ENCODE measurements at regions not wholly inside any gene's neighbourhood (a gene's known extent, or its start where the extent isn't known, plus 50 kb on each side); places are given as distances from the start of the nearest gene placed in this dataset.

DNA sequence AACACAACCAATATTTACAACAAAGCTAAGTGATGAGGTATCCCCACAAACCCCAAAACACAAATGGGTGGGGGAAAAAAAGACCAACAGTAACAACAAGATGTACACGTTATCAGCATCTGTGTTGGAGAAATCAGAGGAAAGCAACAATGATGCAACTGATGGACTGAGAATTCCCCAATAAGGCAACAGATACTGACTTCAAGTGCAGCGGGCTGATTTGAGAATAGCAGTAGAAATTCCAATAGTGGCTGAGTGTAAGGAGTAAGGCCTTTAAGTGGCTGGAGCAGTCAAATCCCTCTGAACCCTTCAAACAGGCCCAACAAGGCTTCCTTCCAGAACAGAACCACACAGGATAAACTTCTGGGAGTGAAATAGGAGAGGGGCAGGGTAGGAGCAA, 97.6 kb downstream of the TM2D1 start:
- no peaks in the 10 kb centered on the region for H3K9me3 ChIP-seq (ENCODE audit: severe bottlenecking)
- no peak overlapping the region for H3K4me3 ChIP-seq (ENCODE audit: low read depth, low read length)
- no peak for DNase-seq
- no peaks in the 10 kb centered on the region for H3K27me3 ChIP-seq (ENCODE audit: insufficient read depth, low read depth, severe bottlenecking)
- TF ChIP-seq, protein P1, sequence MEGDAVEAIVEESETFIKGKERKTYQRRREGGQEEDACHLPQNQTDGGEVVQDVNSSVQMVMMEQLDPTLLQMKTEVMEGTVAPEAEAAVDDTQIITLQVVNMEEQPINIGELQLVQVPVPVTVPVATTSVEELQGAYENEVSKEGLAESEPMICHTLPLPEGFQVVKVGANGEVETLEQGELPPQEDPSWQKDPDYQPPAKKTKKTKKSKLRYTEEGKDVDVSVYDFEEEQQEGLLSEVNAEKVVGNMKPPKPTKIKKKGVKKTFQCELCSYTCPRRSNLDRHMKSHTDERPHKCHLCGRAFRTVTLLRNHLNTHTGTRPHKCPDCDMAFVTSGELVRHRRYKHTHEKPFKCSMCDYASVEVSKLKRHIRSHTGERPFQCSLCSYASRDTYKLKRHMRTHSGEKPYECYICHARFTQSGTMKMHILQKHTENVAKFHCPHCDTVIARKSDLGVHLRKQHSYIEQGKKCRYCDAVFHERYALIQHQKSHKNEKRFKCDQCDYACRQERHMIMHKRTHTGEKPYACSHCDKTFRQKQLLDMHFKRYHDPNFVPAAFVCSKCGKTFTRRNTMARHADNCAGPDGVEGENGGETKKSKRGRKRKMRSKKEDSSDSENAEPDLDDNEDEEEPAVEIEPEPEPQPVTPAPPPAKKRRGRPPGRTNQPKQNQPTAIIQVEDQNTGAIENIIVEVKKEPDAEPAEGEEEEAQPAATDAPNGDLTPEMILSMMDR (IDR thresholded peaks at IDR 0.05; ENCODE audit: low read depth, low read length), result no peak
- no peaks in the 10 kb centered on the region for H3K36me3 ChIP-seq
- no peak overlapping the region for H3K27ac ChIP-seq

DNA sequence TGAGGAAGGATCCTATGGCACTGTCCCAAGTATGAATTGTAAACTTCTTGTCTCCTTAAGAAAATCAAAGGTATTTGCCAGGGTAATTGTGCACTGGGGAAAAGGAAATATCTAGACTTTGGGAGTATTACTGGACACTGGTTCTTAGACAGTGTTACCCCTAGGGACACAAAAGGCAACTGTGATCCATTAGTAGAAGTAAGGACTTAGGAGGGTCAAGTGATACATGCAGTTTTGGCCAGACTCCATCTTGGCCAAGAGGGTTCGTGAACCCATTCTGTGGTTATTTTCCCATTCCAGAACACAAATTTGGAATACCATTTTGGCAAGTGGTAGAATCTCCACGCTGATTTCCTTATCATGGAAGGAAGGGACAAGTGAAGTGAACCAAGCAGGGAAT, 98.1 kb downstream of the TM2D1 start:
- Histone ChIP-seq H3K27me3 (ENCODE audit: insufficient read depth, low read depth, severe bottlenecking) (no peaks in the 10 kb centered on the region), H3K9me3 (ENCODE audit: severe bottlenecking) (no peaks in the 10 kb centered on the region), H3K36me3 (no peaks in the 10 kb centered on the region), H3K4me3 (ENCODE audit: low read depth, low read length) (no peak overlapping the region), H3K27ac (no peak overlapping the region)
- no peak for DNase-seq
- TF ChIP-seq, protein P1 (IDR thresholded peaks at IDR 0.05; ENCODE audit: low read depth, low read length), result no peak

DNA sequence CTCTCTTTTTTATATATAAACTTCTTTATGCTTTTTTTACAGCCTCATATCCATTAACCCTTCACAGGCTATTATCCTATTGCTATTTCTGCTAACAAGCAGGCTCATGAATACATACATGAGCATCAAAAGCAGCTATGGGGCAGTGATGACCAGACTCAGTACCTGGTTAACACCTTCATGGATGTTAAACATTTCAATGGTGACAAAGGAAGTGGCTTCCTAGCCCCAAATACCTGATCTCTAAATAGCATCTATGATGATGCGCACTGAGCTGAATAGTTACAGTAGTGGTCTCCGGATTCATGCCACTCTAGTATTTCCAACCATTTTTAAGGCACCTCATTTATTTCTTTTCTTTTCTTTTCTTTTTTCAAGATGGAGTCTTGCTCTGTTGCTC, 101.1 kb downstream of the TM2D1 start:
- H3K4me3 ChIP-seq (ENCODE audit: low read depth, low read length), result no peak overlapping the region
- no peaks in the 10 kb centered on the region for H3K9me3 ChIP-seq (ENCODE audit: severe bottlenecking)
- TF ChIP-seq, protein P1 (IDR thresholded peaks at IDR 0.05; ENCODE audit: low read depth, low read length), result no peak

DNA sequence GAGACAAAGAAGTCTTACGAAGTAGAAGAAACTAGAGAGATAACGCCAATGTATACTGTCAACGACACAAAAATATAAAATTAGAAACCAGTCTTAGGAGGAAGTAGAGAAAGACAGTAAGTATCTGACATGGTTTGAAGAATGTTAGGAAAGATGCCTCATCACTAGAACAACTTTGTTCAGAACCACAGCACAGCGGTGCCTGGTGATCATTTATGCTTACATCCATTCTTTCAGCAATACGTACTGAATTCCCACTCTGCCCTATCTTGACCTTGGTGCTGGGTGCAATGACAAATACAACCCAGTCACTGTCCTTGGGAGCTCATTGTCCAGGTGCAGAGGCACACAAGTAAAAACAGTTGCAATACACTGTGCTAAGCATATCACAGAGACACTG, 104.4 kb downstream of the TM2D1 start:
- H3K27ac ChIP-seq, result no peak overlapping the region
- TF ChIP-seq, protein P1 (IDR thresholded peaks at IDR 0.05; ENCODE audit: low read depth, low read length), result no peak
- no peaks in the 10 kb centered on the region for H3K27me3 ChIP-seq (ENCODE audit: insufficient read depth, low read depth, severe bottlenecking)
- no peak overlapping the region for H3K4me3 ChIP-seq (ENCODE audit: low read depth, low read length)
- no peak for DNase-seq
- no peaks in the 10 kb centered on the region for H3K9me3 ChIP-seq (ENCODE audit: severe bottlenecking)
- no peaks in the 10 kb centered on the region for H3K36me3 ChIP-seq

More for the DNA sequence above, 101.1 kb downstream of the TM2D1 start:
- Histone ChIP-seq H3K27me3 (ENCODE audit: insufficient read depth, low read depth, severe bottlenecking) (no peaks in the 10 kb centered on the region), H3K27ac (no peak overlapping the region), H3K36me3 (no peaks in the 10 kb centered on the region)
- DNase-seq, result no peak

DNA sequence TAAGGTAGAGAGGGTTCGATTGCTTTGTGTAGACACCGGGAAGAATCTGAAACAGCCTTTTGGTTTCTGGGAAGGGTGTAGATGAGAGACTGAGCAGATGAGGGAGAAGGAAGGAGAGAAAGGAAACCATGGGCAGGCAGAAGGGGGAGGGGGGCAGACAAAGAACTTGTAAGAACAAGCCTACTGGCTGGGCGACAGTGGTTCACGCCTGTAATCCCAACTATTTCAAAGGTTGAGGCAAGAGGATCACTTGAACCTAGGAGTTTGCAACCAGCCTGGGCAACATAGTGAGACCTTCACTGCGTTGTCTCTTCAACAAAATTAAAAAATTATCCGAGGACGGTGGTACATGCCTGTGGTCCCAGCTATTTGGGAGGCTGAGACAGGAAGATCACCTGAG, 106.2 kb downstream of the TM2D1 start:
- Histone ChIP-seq H3K36me3 (no peaks in the 10 kb centered on the region), H3K9me3 (ENCODE audit: severe bottlenecking) (no peaks in the 10 kb centered on the region), H3K4me3 (ENCODE audit: low read depth, low read length) (no peak overlapping the region), H3K27me3 (ENCODE audit: insufficient read depth, low read depth, severe bottlenecking) (no peaks in the 10 kb centered on the region), H3K27ac (no peak overlapping the region)
- DNase-seq, result no peak
- TF ChIP-seq, protein P1 (IDR thresholded peaks at IDR 0.05; ENCODE audit: low read depth, low read length), result no peak

DNA sequence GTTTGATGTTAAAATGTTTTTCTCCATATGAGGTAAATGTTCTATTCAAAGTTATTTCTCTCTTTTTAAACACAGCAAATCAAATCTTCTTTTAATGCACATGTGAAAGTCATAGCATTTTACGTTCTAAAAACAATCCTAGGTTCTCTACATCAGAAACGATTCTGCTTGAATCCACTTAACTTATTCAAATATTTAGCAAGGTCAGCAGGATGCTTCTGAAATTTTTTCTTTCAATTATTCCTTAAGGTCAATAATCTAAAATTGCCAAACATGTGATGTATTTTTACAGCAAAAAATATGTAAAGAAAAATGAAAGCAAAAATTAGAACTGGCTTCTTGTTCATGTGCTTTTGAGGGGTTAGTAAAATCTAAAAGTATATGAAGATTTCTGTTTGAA, 106.7 kb downstream of the TM2D1 start:
- H3K27ac ChIP-seq, result no peak overlapping the region
- H3K4me3 ChIP-seq (ENCODE audit: low read depth, low read length), result no peak overlapping the region
- TF ChIP-seq, protein P1 (IDR thresholded peaks at IDR 0.05; ENCODE audit: low read depth, low read length), result no peak
- H3K27me3 ChIP-seq (ENCODE audit: insufficient read depth, low read depth, severe bottlenecking), result no peaks in the 10 kb centered on the region
- no peak for DNase-seq
- H3K9me3 ChIP-seq (ENCODE audit: severe bottlenecking), result no peaks in the 10 kb centered on the region
- H3K36me3 ChIP-seq, result no peaks in the 10 kb centered on the region

All from WERI-Rb-1 (cell line).